Neuronal stem cell (in vitro differentiated cells): ENCODE measurements at regions not wholly inside any gene's neighbourhood (a gene's known extent, or its start where the extent isn't known, plus 50 kb on each side); places are given as distances from the start of the nearest gene placed in this dataset.

Source experiments
- DNase-seq: peaks from one replicate; pipeline ENCODE4 v3.0.0-alpha.2; 2013; ENCODE audit warnings: low spot score
- H2AFZ ChIP-seq: one replicate; pipeline ENCODE4 v1.6.1; 2013; ENCODE audit warnings: mild to moderate bottlenecking, low read length, inconsistent platforms
- H2AK5ac ChIP-seq: 2 replicates; pipeline ENCODE4 v1.6.1; 2013; ENCODE audit warnings: low read depth, mild to moderate bottlenecking, inconsistent platforms, low read length, moderate library complexity, mixed read lengths
- H2BK120ac ChIP-seq: 2 replicates; pipeline ENCODE4 v1.6.1; 2013; ENCODE audit warnings: low read depth, mild to moderate bottlenecking, inconsistent platforms, low read length, moderate library complexity, mixed read lengths
- H2BK12ac ChIP-seq: one replicate; pipeline ENCODE4 v1.6.1; 2013; ENCODE audit warnings: low read length, inconsistent platforms
- H2BK15ac ChIP-seq: 2 replicates; pipeline ENCODE4 v1.6.1; 2013; ENCODE audit warnings: mild to moderate bottlenecking, low read length, inconsistent platforms, mixed read lengths
- H2BK5ac ChIP-seq: one replicate; pipeline ENCODE4 v1.6.1; 2013; ENCODE audit warnings: inconsistent platforms, mild to moderate bottlenecking, low read length, moderate library complexity
- H3K14ac ChIP-seq: one replicate; pipeline ENCODE4 v1.6.1; 2013; ENCODE audit warnings: low read length, inconsistent platforms
- H3K18ac ChIP-seq: 2 replicates; pipeline ENCODE4 v1.6.1; 2013; ENCODE audit warnings: low read length, inconsistent platforms
- H3K23ac ChIP-seq: 2 replicates; pipeline ENCODE4 v1.6.1; 2013; ENCODE audit warnings: low read depth, mild to moderate bottlenecking, mixed read lengths, low read length, inconsistent platforms; ENCODE audit not compliant: poor library complexity
- H3K27ac ChIP-seq: replicated peaks from 3 replicates; pipeline ENCODE4 v1.5.1; 2013; ENCODE audit warnings: low read length, inconsistent platforms
- H3K27me3 ChIP-seq, 3 experiments: 2 replicates each; pipeline ENCODE4 v1.6.1; 2013; ENCODE audit warnings: low read length in 3 of 3, mild to moderate bottlenecking in 2 of 3, inconsistent platforms in 1 of 3, low read depth in 1 of 3, mixed read lengths in 1 of 3, moderate library complexity in 1 of 3; ENCODE audit not compliant: control insufficient read depth in 3 of 3, insufficient read depth in 3 of 3
- H3K36me3 ChIP-seq, 2 donors: replicated peaks in 1 of 2; 2 replicates each; pipeline ENCODE4 v1.6.1; 2013; ENCODE audit warnings: low read length in 2 of 2; ENCODE audit not compliant: control insufficient read depth in 2 of 2, insufficient read depth in 2 of 2
- H3K4ac ChIP-seq: 2 replicates; pipeline ENCODE4 v1.6.1; 2013; ENCODE audit warnings: inconsistent platforms, mild to moderate bottlenecking, low read length, moderate library complexity
- H3K4me1 ChIP-seq, 2 donors: 1 replicate in 1 of 2; 2 replicates in 1 of 2; pipeline ENCODE4 v1.6.1; 2013; ENCODE audit warnings: low read length in 2 of 2, low read depth in 1 of 2; ENCODE audit not compliant: control insufficient read depth in 2 of 2, insufficient read depth in 1 of 2
- H3K4me2 ChIP-seq: one replicate; pipeline ENCODE4 v1.6.1; 2013; ENCODE audit warnings: mild to moderate bottlenecking, low read length, inconsistent platforms; ENCODE audit not compliant: insufficient read depth, poor library complexity, severe bottlenecking
- H3K4me3 ChIP-seq, 2 donors: 2 replicates each; pipeline ENCODE4 v1.5.1; 2013; ENCODE audit warnings: low read length in 2 of 2, mild to moderate bottlenecking in 2 of 2, inconsistent platforms in 1 of 2, moderate library complexity in 1 of 2
- H3K79me1 ChIP-seq: one replicate; pipeline ENCODE4 v1.6.1; 2013; ENCODE audit warnings: low read depth, mild to moderate bottlenecking, inconsistent platforms, low read length, moderate library complexity
- H3K9ac ChIP-seq: one replicate; pipeline ENCODE4 v1.6.1; 2013; ENCODE audit warnings: mild to moderate bottlenecking, low read depth, low read length, inconsistent platforms; ENCODE audit not compliant: poor library complexity
- H3K9me3 ChIP-seq, 2 donors: replicated peaks in 1 of 2; 2 replicates each; pipeline versions ENCODE3 to v1.6.1; 2013; ENCODE audit warnings: low read length in 2 of 2, mild to moderate bottlenecking in 2 of 2, inconsistent platforms in 1 of 2, low read depth in 1 of 2, mixed read lengths in 1 of 2, moderate library complexity in 1 of 2; ENCODE audit not compliant: control insufficient read depth in 2 of 2, insufficient read depth in 1 of 2
- H4K8ac ChIP-seq: one replicate; pipeline ENCODE4 v1.6.1; 2013; ENCODE audit warnings: low read depth, mild to moderate bottlenecking, inconsistent platforms, low read length, moderate library complexity
- H4K91ac ChIP-seq: one replicate; pipeline ENCODE4 v1.6.1; 2013; ENCODE audit warnings: low read length, low read depth, mild to moderate bottlenecking, inconsistent platforms; ENCODE audit not compliant: poor library complexity
- WGBS, 2 donors: extraction: QIAGEN DNeasy Blood & Tissue Kit; methylation state at CpG; one replicate each; pipeline ENCODE4 v1.1.7; 2013; ENCODE audit warnings: missing lambda C conversion rate in 2 of 2, mixed read lengths in 1 of 2; ENCODE audit not compliant: insufficient read length in 2 of 2, insufficient replicate concordance in 1 of 2; ENCODE audit errors: extremely low coverage in 2 of 2; 5-methylcytosine and 5-hydroxymethylcytosine counted together

DNA sequence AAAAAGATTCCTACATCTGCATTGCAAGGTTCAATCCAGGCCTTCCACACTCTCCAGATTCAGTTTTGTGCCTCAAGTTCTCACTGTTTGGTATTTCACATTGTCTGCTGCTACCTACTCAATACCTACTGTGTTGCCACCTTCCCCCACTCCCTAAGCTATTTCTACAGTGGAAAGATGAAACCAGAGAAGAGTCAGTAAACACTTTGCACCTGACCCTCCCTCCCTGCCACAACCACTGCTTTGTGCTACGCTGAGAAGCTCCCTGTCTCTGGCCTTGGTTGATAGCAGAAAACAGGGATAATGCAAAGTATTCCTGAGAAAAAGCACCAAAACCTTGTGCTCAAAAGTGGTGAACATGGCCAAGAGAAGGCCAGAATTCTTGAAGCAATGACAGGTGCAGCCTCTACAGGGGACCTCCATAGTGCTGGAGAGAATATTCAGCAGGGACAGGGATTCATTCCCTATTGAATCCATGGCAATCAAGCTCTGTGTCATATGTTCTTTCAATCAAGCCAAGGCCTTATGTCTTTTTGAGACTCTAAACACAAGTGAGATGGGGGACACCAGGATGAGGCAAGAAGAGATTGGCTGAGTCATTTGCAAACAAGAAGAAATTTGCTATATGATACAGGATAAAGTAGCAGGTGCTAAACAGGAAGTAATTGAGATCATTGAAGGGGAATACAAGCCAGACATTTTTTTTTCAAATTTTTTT is 83.5 kb upstream of the LIPC start:
- Histone ChIP-seq H2BK5ac (no peak overlapping the region), H4K8ac (no peak overlapping the region), H2AFZ (no peak overlapping the region), H3K27me3 (no peaks in the 10 kb centered on the region), H3K9ac (no peak overlapping the region), H4K91ac (no peak overlapping the region), H3K4me1 (peaks cover 2 to 3% of the 10 kb centered on the region in 2 donors), H2BK12ac (no peak overlapping the region), H3K9me3 (peaks cover 3 to 5% of the 10 kb centered on the region in 2 donors), H3K4me3 (no peak overlapping the region), H3K23ac (no peak overlapping the region), H2AK5ac (no peak overlapping the region), H3K14ac (no peak overlapping the region), H2BK15ac (no peak overlapping the region), H2BK120ac (no peak overlapping the region), H3K4me2 (no peak overlapping the region), H3K27ac (no peak overlapping the region), H3K18ac (no peak overlapping the region), H3K36me3 (no peaks in the 10 kb centered on the region), H3K79me1 (no peaks in the 10 kb centered on the region), H3K4ac (no peak overlapping the region)
- no CpG with 5 or more reads among the region's 1 CpG for WGBS, 2 donors
- no peak for DNase-seq

GRCh38 chr15:58352026-58352929 is 79.5 kb upstream of the LIPC start:
- H3K36me3 ChIP-seq: no peaks in the 10 kb centered on the region
- H3K9ac ChIP-seq: no peak overlapping the region
- H2BK15ac ChIP-seq: no peak overlapping the region
- no peak overlapping the region for H2BK12ac ChIP-seq
- no peaks in the 10 kb centered on the region for H3K79me1 ChIP-seq
- no peak overlapping the region for H2BK120ac ChIP-seq
- H3K4me2 ChIP-seq: no peak overlapping the region
- no peak overlapping the region for H3K27ac ChIP-seq
- no peak overlapping the region for H4K8ac ChIP-seq
- no peak overlapping the region for H3K18ac ChIP-seq
- no peak overlapping the region for H4K91ac ChIP-seq
- peaks cover 0 to 2% of the 10 kb centered on the region in 2 donors for H3K4me1 ChIP-seq
- no peak overlapping the region for H3K4ac ChIP-seq
- no peak overlapping the region for H2AK5ac ChIP-seq
- no peak overlapping the region for H3K14ac ChIP-seq
- no peak overlapping the region for H3K4me3 ChIP-seq
- no peaks in the 10 kb centered on the region for H3K27me3 ChIP-seq
- no peak for DNase-seq
- no CpG with 5 or more reads among the region's 5 CpGs for WGBS, 2 donors
- H3K23ac ChIP-seq: no peak overlapping the region
- H2BK5ac ChIP-seq: no peak overlapping the region
- H3K9me3 ChIP-seq: no peaks in the 10 kb centered on the region
- no peak overlapping the region for H2AFZ ChIP-seq

GRCh38 chr15:58355382-58355971 is 76.3 kb upstream of the LIPC start:
- Histone ChIP-seq H2BK120ac (no peak overlapping the region), H4K91ac (no peak overlapping the region), H3K79me1 (no peaks in the 10 kb centered on the region), H3K14ac (no peak overlapping the region), H3K9ac (no peak overlapping the region), H3K9me3 (no peaks in the 10 kb centered on the region), H2AK5ac (no peak overlapping the region), H3K4me3 (no peak overlapping the region), H3K4me1 (peaks cover 0 to 2% of the 10 kb centered on the region in 2 donors), H2BK5ac (no peak overlapping the region), H3K18ac (no peak overlapping the region), H3K27ac (no peak overlapping the region), H3K36me3 (no peaks in the 10 kb centered on the region), H2BK15ac (no peak overlapping the region), H3K23ac (no peak overlapping the region), H3K4ac (no peak overlapping the region), H3K27me3 (no peaks in the 10 kb centered on the region), H2BK12ac (no peak overlapping the region), H4K8ac (no peak overlapping the region), H3K4me2 (no peak overlapping the region), H2AFZ (no peak overlapping the region)
- no peak for DNase-seq
- WGBS, 2 donors: no CpG with 5 or more reads among the region's 9 CpGs

GRCh38 chr15:58355973-58356372 is 75.8 kb upstream of the LIPC start:
- H4K91ac ChIP-seq: no peak overlapping the region
- H2BK120ac ChIP-seq: no peak overlapping the region
- H3K79me1 ChIP-seq: no peaks in the 10 kb centered on the region
- no peak overlapping the region for H2BK15ac ChIP-seq
- H2AFZ ChIP-seq: no peak overlapping the region
- no peak for DNase-seq
- no peaks in the 10 kb centered on the region for H3K9me3 ChIP-seq
- no peaks in the 10 kb centered on the region for H3K27me3 ChIP-seq
- no peak overlapping the region for H2BK5ac ChIP-seq
- no peak overlapping the region for H3K27ac ChIP-seq
- no peak overlapping the region for H2AK5ac ChIP-seq
- H3K4me1 ChIP-seq: peaks cover 0 to 2% of the 10 kb centered on the region in 2 donors
- H4K8ac ChIP-seq: no peak overlapping the region
- no peak overlapping the region for H2BK12ac ChIP-seq
- no peak overlapping the region for H3K23ac ChIP-seq
- H3K18ac ChIP-seq: no peak overlapping the region
- H3K9ac ChIP-seq: no peak overlapping the region
- H3K4me3 ChIP-seq: no peak overlapping the region
- WGBS, 2 donors: no CpG with 5 or more reads among the region's 10 CpGs
- no peak overlapping the region for H3K4me2 ChIP-seq
- no peak overlapping the region for H3K14ac ChIP-seq
- H3K36me3 ChIP-seq: no peaks in the 10 kb centered on the region
- H3K4ac ChIP-seq: no peak overlapping the region
